ENCODE measurements at regions not wholly inside any gene's neighbourhood (a gene's known extent, or its start where the extent isn't known, plus 50 kb on each side); places are given as distances from the start of the nearest gene placed in this dataset.
A peak's percentile ranks its signal among the peaks of the same experiment; 100 is the strongest.

DNA sequence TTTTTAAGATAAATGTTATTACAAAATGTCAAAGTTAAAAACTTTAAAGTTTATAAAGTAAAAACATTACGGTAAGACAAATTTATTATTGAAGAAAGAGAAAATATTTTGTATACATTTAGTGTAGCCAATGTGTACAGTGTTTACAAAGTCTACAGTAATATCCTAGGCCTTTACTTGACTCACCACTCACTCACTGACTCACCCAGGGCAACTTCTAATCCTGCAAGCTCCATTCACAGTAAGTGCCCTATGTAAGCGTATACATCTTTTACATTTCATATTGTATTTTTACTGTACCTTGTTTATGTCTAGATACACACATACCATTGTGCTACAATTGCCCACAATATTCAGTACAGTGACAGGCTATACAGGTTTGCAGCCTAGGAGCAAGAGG lies 448.2 kb downstream of the KCTD12 start:
- no peak for ATAC-seq
- no peak for DNase-seq

GRCh38 chr13:76425935-76426334 lies 460.3 kb downstream of the KCTD12 start:
- DNase-seq: no peak
- ATAC-seq: no peak

DNA sequence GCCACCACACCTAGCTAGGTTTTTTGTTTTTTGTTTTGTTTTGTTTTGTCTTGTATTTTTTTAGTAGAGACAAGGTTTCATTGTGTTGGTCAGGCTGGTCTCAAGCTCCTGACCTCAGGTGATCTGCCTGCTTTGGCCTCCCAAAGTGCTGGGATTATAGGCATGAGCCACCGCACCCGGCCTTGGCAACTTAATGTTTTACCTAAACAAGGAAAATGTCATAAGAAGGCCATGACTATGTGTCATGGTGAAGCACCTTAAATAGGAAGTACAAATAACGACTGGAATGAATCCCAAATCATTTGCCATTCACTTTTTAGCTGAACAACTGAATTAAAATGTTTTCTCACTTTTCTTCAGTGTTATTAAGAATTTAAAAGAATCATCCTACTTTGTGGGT lies 465.2 kb downstream of the KCTD12 start:
- ATAC-seq (no peak), DNase-seq (no peak)

DNA sequence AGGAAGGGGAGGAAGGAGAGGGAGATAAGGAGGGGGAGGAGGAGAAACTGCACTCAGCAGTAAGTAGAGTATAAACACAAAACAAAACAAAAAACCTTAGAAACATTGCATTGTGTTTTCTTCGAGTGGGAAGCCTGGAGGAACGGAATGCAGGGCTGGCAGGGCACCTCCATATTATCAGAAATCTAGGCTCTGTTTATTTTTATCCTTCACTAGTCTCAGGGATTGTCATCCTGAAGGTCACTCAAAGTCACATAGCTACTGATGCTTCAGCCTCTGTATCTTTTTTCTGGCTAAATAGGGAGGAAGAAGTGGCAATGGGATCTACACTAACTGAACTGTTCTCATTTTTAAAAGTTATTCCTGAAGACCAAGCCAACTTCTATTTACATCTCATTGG lies 467.8 kb downstream of the KCTD12 start:
- ATAC-seq (no peak), DNase-seq (no peak)

DNA sequence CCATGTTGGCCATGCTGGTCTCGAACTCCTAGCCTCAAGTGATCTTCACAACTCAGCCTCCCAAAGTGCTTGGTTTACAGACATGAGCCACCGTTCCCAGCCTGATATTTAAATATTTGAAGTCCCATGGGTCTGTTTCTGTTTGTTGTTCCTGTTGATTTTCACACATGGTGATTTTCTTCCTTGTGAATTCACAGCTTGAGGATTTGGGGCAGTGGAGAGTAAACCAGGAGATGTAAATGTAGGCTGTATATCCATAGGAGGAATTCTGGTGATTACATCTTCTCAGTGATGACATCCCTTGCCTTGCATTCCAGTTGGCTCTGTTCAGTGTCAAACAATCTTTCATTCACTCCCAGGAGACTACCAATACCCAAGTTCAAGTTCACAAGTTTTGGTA lies 471.9 kb downstream of the KCTD12 start:
- no peak for ATAC-seq
- no peak for DNase-seq

- ATAC-seq (no peak), DNase-seq (no peak)
These were observed 480.0 kb downstream of the KCTD12 start for GRCh38 chr13:76406243-76406642.

GRCh38 chr13:76398425-76398824 lies 487.8 kb downstream of the KCTD12 start:
- ATAC-seq (no peak), DNase-seq (no peak)

DNA sequence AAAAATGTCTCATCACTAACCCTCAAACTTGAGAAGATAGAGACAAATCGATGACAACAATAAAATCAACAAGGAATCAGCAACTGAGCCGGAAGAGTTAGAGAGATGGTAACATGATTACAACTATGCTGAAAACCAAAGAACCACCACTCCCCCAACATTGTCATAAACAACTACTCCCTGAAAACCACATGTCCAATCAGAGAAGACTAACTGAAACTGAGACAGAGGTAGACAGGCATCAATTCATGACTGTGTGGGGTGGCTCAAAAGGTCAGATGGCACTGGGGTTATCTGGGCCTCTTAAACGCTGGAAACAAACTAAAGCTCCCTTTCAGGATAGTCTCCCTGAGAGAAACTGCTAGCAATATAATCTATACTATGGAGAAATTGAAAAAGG lies 488.8 kb downstream of the KCTD12 start:
- ATAC-seq (peak; percentile 68), DNase-seq (peak; percentile 3)

DNA sequence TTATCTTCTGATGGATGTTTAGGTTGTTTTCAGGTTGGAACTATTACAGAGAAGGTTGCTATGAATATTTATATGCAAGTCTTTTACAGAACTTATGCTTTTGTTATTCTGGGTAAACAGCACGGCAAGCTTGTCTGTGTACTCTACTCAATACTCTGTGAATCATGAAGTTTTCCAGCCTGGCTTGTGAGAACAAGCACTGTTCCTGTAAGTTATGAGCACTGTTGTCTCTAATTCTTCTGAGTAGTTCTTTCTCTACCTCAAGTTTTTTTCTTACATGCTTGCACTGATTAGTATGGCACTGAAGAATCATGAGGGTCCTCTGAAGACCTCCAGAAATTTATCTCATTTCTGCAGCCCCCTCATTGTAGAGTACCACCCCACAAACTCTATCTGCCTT lies 496.9 kb downstream of the KCTD12 start:
- no peak for ATAC-seq
- DNase-seq: no peak

- no peak for ATAC-seq
These were observed 498.6 kb downstream of the KCTD12 start for GRCh38 chr13:76387566-76387965.

DNA sequence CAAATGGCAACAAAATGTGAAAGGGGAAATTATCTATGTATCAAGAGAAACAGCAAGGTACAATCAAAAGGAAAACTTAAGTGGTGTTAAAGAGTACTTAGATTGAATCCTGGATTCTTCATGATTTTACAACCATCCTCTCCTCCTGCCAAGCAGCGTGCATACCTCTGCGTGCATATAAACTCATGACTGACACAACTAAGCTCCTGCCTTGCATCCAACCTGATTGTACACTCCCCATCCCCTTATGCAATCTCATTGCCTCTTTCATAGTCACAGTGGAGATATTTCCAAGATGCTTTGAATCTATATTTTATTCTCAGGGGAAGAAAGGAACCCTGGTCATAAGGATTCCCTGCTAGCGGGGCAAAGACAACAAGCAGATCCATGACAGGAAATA lies 499.9 kb downstream of the KCTD12 start:
- DNase-seq (no peak), ATAC-seq (no peak)

More at GRCh38 chr13:76387566-76387965, 498.6 kb downstream of the KCTD12 start:
- DNase-seq: no peak

DNA sequence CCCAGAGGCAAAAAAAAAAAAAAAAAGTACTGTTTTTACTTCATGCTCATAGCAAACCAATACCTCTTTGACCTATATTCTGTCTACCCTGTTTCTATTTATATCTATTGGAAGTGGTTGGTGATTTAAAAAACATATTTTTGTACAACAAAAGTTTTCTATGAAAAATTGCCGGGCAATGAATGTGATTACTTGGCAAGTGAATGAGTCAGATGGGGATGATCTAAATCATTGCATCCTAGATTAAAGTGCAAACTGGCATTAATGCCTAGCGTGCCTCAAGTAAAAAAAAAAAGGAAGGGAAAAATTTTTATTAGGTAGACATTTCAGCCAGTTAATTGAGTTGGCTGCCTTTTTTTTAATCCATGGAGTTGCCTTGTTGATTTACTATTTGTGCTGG lies 500.6 kb downstream of the KCTD12 start:
- no peak for DNase-seq

GRCh38 chr13:76383676-76384461 lies 502.3 kb downstream of the KCTD12 start:
- DNase-seq (no peak), ATAC-seq (no peak)

More for the DNA sequence above, 500.6 kb downstream of the KCTD12 start:
- ATAC-seq: no peak

- DNase-seq: no peak
- no peak for ATAC-seq
These were observed 505.6 kb downstream of the KCTD12 start for GRCh38 chr13:76380446-76381065.

DNA sequence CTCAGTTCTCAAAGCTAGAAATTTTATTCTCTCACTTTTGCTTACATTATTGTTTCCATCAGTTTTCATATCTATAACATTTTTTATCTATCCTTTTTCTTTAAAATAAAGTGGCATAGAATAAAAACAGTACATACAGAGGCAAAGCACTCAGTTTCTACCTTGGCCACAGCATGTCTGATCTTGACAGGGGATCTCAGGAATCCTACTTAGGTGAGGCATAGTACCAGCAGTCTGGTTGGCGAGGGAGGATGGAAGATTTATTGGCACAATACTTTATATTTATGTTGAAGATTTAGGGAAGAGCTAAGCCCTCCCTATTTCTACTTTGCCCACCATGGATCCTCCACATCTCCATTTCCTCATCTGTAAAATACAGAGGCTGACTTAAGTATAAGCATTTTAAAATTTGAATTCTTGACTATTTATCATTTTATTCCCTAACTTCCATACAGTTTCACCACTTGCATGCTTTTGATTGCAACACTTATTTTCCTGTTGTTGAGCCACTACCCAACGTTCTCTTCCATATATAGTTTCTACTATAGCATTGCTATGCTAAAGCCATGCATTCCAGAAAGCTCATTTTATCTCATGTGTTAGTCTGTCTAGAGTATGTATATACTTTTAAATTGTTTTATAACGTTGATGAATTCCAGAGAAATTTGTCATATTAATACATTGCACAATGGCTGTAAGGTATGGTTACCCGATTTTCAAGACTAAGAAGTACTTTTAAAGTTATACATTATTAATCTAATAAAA lies 506.7 kb downstream of the KCTD12 start:
- DNase-seq (no peak), ATAC-seq (no peak)

DNA sequence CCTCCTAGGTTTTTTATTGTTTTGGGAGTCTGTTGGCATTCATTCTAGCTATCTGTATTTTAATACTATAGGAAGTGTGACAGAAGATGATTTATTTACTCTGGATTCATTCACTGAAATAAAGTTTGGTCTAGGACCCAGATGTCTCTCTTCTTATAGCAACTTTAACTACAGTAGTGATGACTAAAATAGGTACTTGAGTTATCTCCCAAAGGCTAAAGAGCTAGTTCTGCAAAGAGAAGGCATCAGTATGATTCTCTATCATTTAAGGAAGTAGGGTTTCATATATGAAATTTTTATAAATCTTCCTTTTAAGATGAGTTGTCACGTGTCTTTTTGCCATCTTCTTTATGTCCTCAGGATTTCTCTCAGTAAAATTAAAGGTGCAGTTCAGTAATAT lies 507.4 kb downstream of the KCTD12 start:
- no peak for DNase-seq
- ATAC-seq: no peak

- DNase-seq: no peak
These were observed 522.4 kb downstream of the KCTD12 start for GRCh38 chr13:76363682-76364289.

DNA sequence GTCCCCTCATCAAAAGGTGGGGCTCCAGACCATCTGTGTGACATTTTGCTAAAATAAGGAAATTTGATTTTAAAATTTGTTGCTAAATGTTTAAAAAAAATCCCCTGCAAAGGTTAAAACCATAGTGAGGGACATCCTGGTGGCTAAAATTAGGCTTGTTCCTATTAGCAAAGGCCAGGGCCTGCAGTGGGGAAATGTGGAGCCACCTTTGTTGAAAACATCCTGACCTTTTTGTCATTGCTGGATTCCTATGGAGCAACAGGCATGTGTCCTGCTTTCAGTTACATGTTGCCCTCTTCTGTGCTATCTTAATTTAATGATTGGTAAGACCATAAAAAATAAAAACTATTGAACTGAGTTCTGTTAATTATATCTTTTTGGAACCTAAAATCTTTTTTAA lies 524.3 kb downstream of the KCTD12 start:
- ATAC-seq (no peak), DNase-seq (no peak)

More at GRCh38 chr13:76363682-76364289, 522.4 kb downstream of the KCTD12 start:
- ATAC-seq: no peak

GRCh38 chr13:76351541-76352229 lies 534.5 kb downstream of the KCTD12 start:
- DNase-seq (no peak), ATAC-seq (no peak)

DNA sequence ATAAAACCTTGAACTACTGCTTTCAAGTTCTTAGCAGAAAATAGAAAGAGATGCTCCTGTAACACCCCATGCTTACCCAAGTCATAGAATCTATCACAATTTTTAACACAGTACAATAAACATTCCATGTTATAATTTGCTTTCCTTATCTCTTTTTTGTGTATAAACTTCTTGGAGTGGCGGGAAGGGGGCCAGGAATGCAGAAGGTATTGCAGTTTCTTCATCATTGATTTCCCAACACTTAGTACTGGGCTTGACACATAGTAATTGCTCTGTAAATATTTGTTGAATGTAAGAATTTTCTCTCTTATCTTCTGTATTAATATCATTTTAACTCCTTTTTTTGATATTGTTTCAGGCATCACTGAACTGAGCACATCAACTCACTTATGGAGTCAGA lies 535.8 kb downstream of the KCTD12 start:
- DNase-seq (no peak), ATAC-seq (no peak)

DNA sequence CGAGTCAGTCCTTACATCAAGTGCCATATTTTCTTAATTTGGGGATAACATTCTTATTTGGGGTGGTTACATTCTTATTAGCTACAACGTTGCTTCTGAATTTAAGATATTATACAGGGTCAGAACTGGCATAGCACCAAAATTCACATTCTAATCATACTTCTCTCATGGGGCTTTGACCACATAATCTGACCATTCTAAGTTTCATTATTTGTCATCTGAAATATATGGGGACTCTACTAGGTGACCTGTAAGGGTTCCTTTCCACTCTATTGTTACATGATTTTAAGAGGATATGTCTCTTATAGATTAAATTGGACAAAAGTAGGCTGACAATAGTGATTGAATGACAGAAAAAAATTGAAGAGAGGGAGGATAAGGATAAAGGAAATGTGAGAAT lies 536.5 kb downstream of the KCTD12 start:
- DNase-seq (no peak), ATAC-seq (no peak)

GRCh38 chr13:76339649-76340048 lies 546.6 kb downstream of the KCTD12 start:
- no peak for ATAC-seq
- no peak for DNase-seq

All from stimulated activated naive CD8-positive, alpha-beta T cell treated with anti-CD3 and anti-CD28 coated beads, Interleukin-15, Interleukin-2, amounts not matched to agents 100 U/mL and 50 U/mL, for 24 hours (primary cell).